OCI-LY7 (cell line): ENCODE measurements at regions not wholly inside any gene's neighbourhood (a gene's known extent, or its start where the extent isn't known, plus 50 kb on each side); places are given as distances from the start of the nearest gene placed in this dataset.

Source experiments
- CTCF ChIP-seq: fragments of 200-600 bp; sonication (generic); conservative IDR thresholded peaks from 2 replicates; pipeline ENCODE4 v1.5.1; 2014; ENCODE audit warnings: mild to moderate bottlenecking, antibody characterized with exemption, low read length, moderate library complexity, mixed read lengths
- EZH2phosphoT487 ChIP-seq: fragments of 200-600 bp; sonication (generic); IDR thresholded peaks from 2 replicates; pipeline ENCODE4 v1.6.1; 2018; ENCODE audit warnings: low read depth, borderline replicate concordance, mild to moderate bottlenecking, mixed run types, antibody characterized with exemption, low read length, moderate library complexity, mixed read lengths

- TF ChIP-seq CTCF (no peak), EZH2phosphoT487 (no peak)
These were observed 1617.6 kb downstream of the KHDRBS2 start for GRCh38 chr6:60668428-60668827.
